ENCODE measurements at regions not wholly inside any gene's neighbourhood (a gene's known extent, or its start where the extent isn't known, plus 50 kb on each side); places are given as distances from the start of the nearest gene placed in this dataset.
"Not testable (repeated sequence)": the region's sequence is repeated elsewhere in the genome, so short reads cannot be mapped to it uniquely, and the experiment has no call there.

DNA sequence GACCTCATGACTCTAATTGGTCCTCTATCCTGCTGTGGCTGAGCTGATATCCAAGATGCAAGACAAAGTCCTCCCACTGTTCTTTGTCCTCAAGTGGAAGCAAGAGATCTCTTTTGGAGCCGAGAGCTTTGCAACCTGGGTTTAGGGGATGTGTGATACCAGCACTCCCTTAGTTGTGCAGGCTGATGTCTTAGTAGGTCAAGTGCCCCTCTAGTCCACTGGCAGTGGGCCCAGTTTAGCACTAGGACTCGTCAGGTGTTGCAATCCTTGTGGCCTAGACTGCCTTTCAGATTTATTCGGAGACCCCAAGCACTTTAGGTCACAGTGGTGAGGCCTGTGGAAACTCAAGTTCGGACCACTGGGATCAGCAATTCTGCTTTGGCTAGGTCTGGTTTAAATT is 64.0 kb downstream of the GPRASP3 start:
- DNase-seq = no peak

DNA sequence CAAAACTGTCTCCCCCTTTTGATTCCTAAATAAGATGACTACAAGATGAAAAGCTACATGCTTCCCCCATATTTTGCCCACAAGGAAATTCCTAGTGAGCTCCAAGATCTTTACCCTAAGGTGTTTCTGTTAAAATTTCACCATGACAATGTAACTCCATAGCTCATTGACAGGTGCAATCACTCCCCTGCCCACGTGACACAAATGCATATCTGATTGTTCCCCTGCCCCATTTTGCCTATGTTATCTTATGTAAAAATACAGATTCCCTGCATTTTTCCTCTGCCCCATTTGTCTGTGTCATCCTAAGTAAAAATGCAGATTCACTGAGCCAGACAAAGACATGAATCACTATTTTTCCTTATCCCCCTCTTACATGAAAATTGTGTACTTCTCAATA is 66.7 kb downstream of the GPRASP3 start:
- DNase-seq = no peak

DNA sequence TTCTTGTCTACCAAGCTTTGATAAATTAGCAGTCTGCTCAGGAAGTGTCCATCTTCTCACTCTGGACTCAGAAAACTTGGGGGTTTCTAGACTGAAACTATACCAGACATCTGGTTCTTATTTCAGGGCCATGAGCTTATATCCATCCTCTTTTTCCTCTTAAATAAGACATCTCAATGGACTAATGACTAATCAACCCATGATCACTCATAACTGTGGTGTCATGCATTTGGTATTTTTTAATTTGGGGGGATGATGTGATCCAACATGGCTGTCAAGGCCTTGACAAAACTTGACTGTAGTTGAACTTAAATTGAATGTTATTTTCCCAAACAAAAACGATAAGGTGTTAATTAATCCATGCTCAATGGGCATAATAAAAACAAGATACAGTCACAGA is 87.8 kb downstream of the GPRASP3 start:
- DNase-seq = no peak

DNA sequence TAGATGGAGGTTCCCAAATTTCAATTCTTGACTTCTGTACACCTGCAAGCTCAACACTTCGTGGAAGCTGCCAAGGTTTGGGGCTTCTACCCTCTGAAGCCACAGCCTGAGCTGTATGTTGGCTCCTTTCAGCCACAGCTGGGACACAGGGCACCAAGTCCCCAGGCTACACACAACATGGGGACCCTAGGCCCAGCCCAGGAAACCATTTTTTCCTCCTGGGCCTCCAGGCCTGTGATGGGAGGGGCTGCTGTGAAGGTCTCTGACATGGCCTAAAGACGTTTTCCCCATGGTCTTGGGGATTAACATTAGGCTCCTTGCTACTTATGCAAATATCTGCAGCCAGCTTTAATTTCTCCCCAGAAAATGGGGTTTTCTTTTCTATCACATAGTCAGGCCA is 97.7 kb downstream of the GPRASP3 start:
- not testable (repeated sequence) for DNase-seq

DNA sequence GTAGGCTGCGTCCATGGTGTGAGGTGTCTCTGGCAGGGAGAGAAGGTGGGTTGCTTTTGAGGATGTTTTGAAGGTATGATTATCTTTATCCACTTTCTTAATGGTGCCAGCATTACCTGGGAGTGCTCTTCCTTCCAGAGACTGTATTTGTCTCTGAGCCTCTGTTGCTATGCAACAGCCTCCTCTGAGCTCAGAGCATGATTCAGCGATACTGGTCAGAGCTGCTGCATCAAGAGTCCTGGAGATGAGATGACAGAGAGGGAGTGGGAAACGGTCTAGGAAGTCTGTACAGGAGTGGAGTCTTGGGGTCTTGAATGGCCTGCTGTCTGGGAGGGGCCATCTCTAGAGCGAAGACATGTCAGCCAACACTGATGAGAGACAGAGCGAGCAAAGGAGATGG is 104.4 kb upstream of the RAB40AL start:
- DNase-seq = peak; percentile 16

DNA sequence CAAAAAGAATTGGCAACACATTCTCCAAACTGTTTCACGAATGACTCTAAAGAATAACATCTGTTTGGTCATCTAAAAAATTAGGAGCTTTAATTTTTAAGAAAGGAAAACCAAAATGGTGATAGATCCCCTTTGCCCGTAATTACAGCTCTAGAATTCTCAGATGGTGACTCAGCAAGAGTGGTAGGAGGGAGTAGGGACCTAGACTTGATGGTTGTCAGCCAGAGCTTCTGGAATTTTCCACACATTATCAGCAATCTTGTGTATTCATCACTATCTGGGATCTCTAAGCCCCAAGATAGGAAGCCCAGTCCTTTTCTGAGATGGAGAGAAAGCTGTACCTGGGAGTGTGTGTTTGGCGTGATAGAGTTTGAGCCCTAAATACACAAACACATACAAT is 103.9 kb upstream of the RAB40AL start:
- DNase-seq = no peak

DNA sequence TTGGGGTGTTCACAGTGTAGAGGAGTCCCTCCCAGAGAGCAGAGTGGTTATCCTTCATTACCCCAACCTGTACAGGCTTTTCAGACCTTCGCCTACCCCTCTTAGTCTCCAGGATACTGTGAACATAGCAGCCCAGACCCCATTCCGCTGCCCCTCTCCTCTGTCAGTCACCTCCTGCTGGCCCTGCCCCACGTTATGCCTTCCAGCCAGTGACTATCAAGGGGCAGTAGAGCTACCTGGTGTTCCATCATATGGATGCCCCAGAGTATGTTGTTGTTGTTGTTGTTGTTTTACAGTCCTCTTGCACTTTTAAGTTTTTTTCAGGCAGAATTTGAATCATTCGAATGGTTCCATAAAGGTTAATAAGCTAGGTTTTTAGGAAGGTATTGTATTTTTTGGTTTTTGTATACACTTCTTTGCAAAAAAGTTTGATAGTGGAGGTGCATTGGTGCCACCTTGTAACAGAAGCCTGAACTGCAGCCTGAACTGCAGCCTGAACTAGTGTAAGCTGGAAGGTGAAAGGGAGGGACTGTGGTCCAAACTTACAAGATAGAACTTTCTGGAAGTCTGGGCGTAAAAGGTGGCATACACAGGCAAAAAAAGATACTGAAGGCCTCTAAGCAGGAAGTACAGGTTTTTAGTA is 101.4 kb upstream of the RAB40AL start:
- no peak for DNase-seq

DNA sequence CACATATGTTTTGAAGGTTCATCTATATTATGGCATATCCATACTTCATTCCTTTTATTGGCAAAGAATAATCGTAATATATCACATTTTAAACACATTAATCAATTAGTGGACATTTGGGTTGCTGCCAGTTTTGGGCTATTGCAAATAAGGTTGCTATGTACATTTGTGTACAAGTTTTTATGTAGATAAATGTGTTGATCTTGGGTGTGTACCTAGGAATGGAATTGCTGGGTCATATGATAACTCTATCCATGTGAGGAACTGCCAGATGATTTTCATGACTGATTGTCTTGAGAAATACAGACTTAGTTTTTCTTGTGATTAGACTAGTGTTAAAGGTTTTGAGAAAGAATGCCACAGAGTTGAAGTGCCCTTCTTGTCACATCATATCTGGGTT is 99.2 kb upstream of the RAB40AL start:
- no peak for DNase-seq

DNA sequence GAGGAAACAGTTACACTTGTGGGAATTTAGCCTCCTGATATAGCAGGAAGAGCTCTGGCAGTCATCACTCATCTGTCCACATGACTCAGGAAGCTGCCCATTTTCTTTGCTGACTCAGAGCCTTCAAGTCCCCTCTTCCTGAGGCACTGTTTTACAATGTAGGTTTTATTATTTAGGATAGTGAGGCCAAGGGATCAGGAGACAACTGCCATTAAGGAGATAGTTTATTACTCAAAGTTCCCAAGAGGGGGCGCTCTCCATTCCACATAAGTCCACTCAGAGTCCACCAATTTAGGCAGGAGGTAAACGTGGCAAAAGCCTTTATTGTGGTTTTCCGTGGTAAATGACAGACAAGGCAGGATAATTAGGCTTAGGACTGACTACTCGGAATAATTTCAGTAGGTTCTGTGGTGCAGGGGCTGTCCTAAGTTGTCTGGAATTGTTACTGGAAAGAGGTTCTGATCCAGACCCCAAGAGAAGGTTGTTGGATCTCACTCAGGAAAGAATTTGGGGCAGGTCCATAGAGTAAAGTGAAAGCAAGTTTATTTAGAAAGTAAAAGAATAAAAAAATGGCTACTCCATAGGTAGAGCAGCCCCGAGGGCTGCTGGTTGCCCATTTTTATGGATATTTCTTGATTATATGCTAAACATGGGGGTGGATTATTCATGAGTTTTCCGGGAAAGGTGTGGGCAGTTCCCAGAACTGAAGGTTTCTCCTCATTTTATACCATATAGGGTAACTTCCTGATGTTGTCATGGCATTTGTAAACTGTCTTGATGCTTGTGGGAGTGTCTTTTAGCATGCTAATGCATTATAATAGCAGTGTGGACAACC is 96.0 kb upstream of the RAB40AL start:
- no peak for DNase-seq

DNA sequence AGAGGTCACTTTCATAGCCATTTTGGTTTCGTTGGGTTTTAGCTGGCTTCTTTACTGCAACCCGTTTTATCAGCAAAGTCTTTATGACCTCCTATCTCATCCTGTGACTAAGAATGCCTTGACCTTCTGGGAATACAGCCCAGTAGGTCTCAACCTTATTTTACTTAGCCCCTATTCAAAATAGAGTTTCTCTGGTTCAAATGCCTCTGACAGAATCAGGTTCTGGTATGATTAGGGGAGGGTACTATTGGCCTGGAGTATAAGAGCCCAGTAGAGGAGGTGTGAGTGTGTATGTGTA is 95.4 kb upstream of the RAB40AL start:
- DNase-seq = no peak

DNA sequence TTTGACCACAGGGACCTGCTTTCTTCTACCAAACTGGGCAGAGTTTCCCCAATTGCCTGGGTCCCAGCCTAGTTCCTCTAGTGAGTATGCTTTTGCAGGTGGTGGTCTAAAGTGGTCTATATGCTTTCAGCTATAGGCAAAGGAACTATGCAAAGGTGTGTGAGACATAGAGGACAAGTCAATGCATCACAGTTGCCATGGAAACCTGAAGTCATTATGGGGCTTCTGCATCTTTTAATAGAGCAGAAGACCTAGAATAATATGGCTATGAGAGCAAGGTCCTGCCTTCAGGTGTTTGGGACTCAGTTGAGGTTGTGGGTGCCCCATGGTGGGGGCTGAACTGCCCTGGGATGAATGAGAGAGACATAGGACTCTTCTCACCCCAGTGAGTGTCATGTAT is 92.1 kb upstream of the RAB40AL start:
- no peak for DNase-seq

DNA sequence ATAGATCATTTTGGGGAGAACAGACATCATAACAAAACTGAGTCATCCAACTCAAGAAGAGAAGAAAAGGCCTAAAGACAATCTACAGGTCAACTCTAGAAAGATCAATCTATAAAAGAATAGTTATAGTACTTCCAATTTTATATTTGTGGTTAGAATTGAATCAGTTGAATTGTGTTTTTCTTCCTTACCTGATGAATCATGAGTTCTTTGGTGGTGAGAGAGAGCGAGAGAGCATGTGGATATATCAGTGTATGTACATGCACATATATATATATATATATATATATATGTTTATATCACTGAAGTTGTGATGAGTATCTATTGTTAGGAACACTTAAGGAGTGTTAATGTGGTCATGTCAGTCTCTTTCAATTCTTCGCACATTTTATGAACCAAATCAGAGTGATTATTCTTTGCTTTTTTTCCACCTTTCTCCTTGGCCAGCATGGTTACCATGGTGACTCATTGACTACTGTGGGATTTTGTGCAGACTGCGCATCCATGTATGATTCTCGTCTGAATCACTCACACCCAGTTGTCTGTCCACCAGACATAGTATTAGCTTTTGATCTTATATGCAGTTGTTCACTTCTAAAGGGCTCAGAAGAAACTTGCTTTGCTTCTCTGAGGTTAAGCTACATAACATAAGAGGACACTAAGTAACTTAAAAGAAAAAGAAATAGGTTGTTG is 90.4 kb upstream of the RAB40AL start:
- DNase-seq = no peak

DNA sequence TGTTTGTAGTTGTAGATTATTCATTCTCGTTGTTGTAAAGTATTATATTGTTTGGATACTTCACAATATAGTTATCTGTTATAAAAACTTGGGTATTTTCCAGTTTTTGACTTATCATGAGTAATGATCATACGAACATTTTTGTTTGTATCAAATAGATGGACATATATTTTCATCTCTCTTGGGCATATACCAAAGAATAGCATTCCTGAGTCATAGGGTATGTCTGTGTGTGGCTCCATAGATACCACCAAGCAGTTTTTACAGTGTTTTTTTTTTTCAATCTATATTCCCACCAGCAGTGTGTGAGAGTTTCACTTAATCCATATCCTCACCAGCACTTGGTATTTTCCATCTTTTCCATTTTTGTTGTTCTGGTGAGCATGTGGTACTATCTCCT is 89.7 kb upstream of the RAB40AL start:
- no peak for DNase-seq

DNA sequence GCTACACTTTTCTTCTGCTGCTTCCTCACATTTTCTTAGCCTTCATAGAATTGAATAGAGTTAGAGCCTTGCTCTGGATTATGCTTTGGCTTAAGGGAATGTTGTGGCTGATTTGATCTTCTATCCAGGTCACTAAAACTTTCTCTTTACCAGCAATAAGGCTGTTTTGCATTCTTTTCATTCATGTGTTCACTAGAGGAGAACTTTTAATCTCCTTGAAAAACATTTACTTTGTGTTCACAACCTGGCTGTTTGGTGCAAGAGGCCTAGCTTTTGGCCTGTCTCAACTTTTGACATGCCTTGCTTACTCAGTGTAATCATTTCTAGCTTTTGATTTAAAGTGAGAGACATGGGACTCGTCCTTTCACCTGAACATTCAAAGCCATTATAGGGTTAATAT is 87.7 kb upstream of the RAB40AL start:
- no peak for DNase-seq

DNA sequence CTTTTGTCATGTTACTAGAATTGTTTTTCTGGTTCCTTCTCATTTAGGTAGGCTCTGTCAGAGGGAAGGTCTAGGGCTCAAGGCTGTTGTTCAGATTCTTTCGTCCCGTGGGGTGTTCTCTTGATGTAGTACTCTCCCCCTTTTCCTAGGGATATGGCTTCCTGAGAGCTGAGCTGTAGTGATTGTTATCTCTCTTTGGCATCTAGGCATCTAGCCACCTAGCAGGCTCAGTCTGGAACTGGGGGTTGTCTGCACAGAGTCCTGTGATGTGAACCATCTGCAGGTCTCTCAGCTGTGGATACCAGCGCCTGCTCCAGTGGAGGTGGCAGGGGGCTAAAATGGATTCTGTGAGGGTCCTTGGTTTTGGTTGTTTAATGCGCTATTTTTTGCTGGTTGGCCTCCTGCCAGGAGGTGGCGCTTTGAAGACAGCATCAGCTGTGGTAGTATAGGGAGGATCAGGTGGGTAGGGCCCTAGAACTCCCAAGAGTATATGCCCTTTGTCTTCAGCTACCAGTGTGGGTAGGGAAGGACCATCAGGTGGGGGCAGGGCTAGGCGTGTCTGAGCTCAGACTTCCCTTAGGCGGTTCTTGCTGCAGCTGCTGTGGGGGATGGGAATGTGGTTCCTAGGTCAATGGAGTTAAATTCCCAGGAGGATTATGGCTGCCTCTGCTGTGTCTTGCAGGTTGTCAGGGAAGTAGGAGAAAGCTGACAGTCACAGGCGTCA is 78.1 kb upstream of the RAB40AL start:
- DNase-seq = not testable (repeated sequence)

DNA sequence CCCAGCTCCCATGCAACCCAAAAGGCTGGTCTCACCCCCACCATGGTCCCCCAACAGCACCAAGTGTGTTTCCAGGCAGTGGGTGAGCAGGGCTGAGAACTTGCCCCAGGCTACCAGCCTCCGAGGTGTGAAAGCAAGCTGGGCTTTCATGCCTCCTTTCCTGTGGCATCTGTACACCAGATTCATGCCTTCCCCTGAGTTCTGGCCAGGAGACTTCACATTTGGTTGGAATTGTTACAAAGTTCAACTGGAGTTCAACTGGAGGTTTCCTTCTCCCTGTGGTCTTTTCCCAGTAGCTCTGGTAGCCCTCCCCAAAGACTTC is 77.6 kb upstream of the RAB40AL start:
- no peak for DNase-seq

DNA sequence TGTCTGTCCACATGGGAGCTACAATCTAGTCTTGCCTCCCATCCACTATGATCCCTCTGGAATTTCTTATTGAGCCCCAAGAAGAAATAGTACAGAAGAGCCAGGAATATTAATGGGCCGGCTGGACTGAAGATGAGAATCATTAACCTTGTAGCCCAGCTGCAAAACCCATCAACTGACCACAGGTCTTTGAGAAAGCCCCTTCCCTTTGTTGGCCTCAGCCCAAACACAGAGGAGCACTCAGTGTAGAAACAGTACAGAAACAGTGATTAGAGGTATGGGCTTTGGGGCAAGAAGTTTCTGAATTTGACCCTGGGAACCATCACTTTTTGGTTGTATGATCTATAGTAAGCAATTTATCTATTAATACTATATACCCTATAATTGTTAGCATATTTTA is 76.8 kb upstream of the RAB40AL start:
- DNase-seq = no peak

DNA sequence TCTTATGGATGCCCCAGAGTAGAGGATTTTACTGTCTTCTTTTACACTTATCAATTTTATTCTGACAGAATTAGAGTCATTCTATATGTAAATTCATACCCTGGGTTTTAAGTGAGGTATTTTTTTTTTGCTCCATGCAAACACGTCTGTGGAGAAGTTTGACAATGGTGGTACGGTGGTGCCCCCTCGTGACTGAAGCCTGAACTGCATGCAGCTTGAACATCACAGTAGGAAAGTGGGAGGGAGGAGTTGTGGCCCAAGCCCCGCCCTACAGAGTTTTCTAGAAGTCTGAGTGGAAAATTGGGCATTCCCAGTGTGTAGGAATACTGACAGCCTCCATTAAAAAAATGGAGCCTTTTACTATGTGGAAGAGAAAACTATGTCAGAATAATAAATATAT is 73.3 kb upstream of the RAB40AL start:
- DNase-seq = peak; percentile 53

DNA sequence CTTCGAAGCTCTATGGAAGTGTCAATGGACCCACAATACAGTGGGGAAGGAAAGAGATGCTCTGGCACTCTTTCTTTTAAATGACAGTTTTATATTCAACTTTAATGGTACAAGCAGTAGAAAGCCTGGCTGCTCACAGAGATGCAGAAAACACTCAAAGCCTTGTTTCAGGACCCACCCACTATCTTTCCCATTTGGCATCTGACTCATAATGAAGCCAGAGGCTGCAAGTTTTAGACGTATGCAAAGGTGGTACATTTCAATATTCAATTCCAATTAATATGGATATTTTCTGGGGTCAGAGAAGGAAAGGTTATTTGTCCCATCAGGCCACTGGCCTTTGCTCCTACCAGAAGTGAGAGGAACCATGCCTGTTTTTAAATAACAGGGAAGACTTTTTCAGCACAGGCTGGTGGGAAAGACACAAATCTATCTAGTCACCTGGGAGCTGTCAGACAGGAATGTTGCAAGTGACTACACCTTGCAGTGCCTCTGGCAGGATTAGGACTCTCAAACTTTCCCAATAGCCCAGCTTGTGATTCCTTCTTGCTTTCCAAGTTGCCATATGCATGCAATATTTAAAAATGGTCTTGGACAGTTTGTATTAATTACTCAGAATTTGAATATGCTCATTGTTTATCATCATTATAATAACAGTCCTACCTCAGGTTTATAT is 70.0 kb upstream of the RAB40AL start:
- no peak for DNase-seq

DNA sequence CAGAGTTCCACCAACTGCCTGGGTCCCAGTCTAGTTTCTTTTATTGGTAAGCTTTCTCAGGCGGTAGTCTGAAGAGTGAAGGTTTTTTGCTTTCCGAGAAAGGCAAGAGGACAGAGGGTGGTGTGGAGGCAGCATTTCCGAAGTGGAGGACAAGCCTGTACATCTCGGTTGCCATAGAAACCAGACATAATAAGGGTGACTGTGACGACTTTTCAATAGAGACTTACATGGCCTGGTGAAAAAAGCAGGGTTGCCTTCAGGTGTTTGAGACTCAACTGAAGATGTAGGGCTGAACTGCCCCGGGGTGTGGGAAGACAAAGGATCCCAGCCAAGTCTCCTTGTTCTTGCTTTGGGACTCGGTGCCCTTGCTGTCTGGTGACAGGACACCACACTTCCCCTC is 53.6 kb upstream of the RAB40AL start:
- DNase-seq = no peak
